PC-3 (cell line): ENCODE measurements at regions not wholly inside any gene's neighbourhood (a gene's known extent, or its start where the extent isn't known, plus 50 kb on each side); places are given as distances from the start of the nearest gene placed in this dataset.

Experiments used
- EZH2 ChIP-seq: fragments of 300-600 bp; sonication (generic); IDR thresholded peaks from one replicate; pipeline ENCODE4 v1.6.1; 2017; ENCODE audit warnings: antibody characterized with exemption, mild to moderate bottlenecking, low read length; ENCODE audit not compliant: unreplicated experiment
- EZH2phosphoT487 ChIP-seq: fragments of 300-600 bp; sonication (generic); IDR thresholded peaks from 2 replicates; pipeline ENCODE4 v1.6.1; 2018; ENCODE audit warnings: mild to moderate bottlenecking, antibody characterized with exemption, low read length, borderline replicate concordance
- TF ChIP-seq, protein P1 (sequence below): fragments of 300-600 bp; sonication (generic); conservative IDR thresholded peaks from 2 replicates; pipeline ENCODE4 v1.5.1; 2017; ENCODE audit warnings: antibody characterized with exemption, low read depth, mild to moderate bottlenecking, low read length

DNA sequence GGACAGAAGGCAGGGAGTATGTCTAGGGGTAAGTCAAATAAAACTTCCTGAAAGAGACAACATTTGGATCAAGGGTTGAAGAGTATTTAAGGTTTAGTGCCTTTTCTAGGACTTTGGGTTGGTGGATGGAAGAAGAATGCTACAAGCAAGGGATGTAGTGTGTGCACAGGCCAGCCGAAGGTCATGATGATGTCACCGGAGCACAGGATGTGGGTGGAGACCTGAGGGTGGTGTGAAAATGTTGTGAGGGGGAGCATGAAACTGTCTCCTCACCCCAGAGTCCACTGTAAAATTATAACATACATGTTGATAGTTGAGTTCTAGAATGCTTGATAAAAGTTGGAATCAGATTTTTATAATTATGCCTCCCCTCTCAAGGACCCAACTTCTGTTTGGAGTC, 553.3 kb upstream of the SGCD start:
- TF ChIP-seq, protein P1, sequence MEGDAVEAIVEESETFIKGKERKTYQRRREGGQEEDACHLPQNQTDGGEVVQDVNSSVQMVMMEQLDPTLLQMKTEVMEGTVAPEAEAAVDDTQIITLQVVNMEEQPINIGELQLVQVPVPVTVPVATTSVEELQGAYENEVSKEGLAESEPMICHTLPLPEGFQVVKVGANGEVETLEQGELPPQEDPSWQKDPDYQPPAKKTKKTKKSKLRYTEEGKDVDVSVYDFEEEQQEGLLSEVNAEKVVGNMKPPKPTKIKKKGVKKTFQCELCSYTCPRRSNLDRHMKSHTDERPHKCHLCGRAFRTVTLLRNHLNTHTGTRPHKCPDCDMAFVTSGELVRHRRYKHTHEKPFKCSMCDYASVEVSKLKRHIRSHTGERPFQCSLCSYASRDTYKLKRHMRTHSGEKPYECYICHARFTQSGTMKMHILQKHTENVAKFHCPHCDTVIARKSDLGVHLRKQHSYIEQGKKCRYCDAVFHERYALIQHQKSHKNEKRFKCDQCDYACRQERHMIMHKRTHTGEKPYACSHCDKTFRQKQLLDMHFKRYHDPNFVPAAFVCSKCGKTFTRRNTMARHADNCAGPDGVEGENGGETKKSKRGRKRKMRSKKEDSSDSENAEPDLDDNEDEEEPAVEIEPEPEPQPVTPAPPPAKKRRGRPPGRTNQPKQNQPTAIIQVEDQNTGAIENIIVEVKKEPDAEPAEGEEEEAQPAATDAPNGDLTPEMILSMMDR: no peak
- TF ChIP-seq EZH2 (no peak), EZH2phosphoT487 (no peak)
